Rectal smooth muscle tissue (tissue), 1 donor: ENCODE measurements at regions not wholly inside any gene's neighbourhood (a gene's known extent, or its start where the extent isn't known, plus 50 kb on each side); places are given as distances from the start of the nearest gene placed in this dataset.

Experiments used
- H3K27ac ChIP-seq: one replicate; pipeline ENCODE4 v1.7.0; 2013; ENCODE audit warnings: low read depth, low read length, inconsistent platforms
- H3K27me3 ChIP-seq: one replicate; pipeline ENCODE4 v1.7.0; 2013; ENCODE audit warnings: low read length; ENCODE audit not compliant: control insufficient read depth, insufficient read depth
- H3K36me3 ChIP-seq: one replicate; pipeline ENCODE4 v1.7.0; 2013; ENCODE audit warnings: low read length; ENCODE audit not compliant: control insufficient read depth, insufficient read depth
- H3K4me1 ChIP-seq: one replicate; pipeline ENCODE4 v1.7.0; 2013; ENCODE audit warnings: low read length; ENCODE audit not compliant: control insufficient read depth, insufficient read depth
- H3K4me3 ChIP-seq: one replicate; pipeline ENCODE4 v1.7.0; 2013; ENCODE audit warnings: low read length
- H3K9ac ChIP-seq: one replicate; pipeline ENCODE4 v1.7.0; 2013; ENCODE audit warnings: low read length

DNA sequence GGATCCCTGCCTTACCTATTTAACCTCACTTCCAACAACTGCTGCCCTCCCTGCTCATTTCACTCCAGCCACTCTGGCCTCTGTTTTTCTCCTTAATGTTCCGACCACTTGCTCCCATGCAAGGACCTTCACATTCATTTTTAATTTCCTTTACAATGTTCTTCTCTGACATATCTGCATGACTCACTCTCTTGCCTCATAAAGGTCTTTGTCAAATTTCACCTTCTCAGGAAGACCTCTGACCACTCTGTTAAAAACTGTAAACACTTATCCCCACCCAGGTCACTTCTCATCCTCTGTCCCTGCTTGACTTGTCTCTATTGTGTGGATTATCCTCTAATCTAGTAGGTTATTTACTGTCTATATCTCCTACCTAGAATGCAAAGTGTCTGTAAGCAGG is 751.2 kb downstream of the BRINP1 start:
- Histone ChIP-seq H3K9ac (no peak overlapping the region), H3K27ac (no peak overlapping the region)

DNA sequence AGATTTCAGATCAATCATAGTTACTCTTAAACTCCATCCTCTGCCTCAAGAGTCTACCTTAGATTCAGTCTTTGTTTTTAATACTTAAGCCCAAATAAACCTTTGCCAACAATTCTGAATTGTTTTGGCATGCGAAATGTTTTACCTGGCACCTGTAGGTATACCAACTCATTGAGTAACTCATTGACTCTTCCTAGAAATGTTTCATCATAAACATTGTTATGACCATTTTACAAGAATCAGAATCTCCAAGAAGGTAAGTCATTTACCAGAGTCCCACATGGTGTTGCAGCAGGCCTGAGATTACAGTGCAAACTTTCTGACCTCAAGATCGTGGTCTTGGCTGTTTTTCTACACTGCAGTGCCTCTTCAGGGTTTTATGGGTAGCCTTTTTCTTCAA is 750.4 kb downstream of the BRINP1 start:
- Histone ChIP-seq H3K27ac (no peak overlapping the region), H3K36me3 (no peaks in the 10 kb centered on the region), H3K9ac (no peak overlapping the region), H3K27me3 (no peaks in the 10 kb centered on the region), H3K4me3 (no peak overlapping the region), H3K4me1 (peaks cover 5% of the 10 kb centered on the region)

More for the DNA sequence above, 751.2 kb downstream of the BRINP1 start:
- Histone ChIP-seq H3K27me3 (no peaks in the 10 kb centered on the region), H3K36me3 (no peaks in the 10 kb centered on the region), H3K4me1 (peaks cover 5% of the 10 kb centered on the region), H3K4me3 (no peak overlapping the region)

DNA sequence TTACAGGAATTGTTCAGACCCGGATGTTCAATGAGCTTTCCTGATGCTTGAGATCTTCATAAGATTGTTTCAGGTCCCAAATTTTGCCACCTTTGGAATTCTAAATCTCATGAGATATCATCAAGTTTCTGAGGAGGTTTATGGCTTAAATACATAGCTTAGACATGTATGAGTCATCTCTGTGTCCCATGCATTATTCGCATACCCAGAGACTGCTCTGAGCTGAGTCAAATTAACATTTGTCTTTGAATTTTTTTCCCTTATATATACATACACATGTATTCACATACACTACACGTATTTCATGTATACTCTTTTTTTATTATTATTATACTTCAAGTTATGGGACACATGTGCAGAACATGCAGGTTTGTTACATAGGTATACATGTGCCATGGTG is 744.6 kb downstream of the BRINP1 start:
- H3K4me3 ChIP-seq = no peak overlapping the region
- H3K9ac ChIP-seq = no peak overlapping the region
- H3K4me1 ChIP-seq = no peaks in the 10 kb centered on the region
- H3K27me3 ChIP-seq = no peaks in the 10 kb centered on the region
- H3K27ac ChIP-seq = no peak overlapping the region
- no peaks in the 10 kb centered on the region for H3K36me3 ChIP-seq

DNA sequence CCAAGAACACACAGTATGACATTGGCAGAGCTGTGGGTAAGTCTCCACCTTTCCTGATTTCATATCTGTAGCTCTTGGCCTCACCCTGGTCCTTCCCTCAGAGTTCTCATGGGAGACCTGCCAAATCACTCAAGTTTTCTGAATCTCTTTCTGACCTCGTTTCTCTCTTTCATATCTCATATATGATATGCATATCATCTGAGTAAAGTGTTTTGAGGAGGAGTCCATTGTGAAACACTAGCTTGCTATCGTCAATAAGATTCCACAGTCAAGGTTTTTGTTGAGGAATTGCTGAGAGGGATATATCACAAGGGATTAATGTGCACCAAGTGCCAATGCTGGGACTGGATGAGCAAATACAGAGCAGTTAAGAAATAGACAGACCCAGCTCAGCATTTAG is 739.2 kb downstream of the BRINP1 start:
- no peaks in the 10 kb centered on the region for H3K27me3 ChIP-seq
- H3K27ac ChIP-seq = no peak overlapping the region
- no peaks in the 10 kb centered on the region for H3K4me1 ChIP-seq
- H3K4me3 ChIP-seq = no peak overlapping the region
- H3K36me3 ChIP-seq = no peaks in the 10 kb centered on the region
- H3K9ac ChIP-seq = no peak overlapping the region

GRCh38 chr9:118630931-118631595 is 738.2 kb downstream of the BRINP1 start:
- Histone ChIP-seq H3K4me1 (no peaks in the 10 kb centered on the region), H3K9ac (no peak overlapping the region), H3K4me3 (no peak overlapping the region), H3K27ac (no peak overlapping the region), H3K36me3 (no peaks in the 10 kb centered on the region), H3K27me3 (no peaks in the 10 kb centered on the region)

GRCh38 chr9:118631956-118632355 is 737.3 kb downstream of the BRINP1 start:
- Histone ChIP-seq H3K9ac (no peak overlapping the region), H3K27me3 (no peaks in the 10 kb centered on the region), H3K27ac (no peak overlapping the region), H3K4me1 (no peaks in the 10 kb centered on the region), H3K4me3 (no peak overlapping the region), H3K36me3 (no peaks in the 10 kb centered on the region)

DNA sequence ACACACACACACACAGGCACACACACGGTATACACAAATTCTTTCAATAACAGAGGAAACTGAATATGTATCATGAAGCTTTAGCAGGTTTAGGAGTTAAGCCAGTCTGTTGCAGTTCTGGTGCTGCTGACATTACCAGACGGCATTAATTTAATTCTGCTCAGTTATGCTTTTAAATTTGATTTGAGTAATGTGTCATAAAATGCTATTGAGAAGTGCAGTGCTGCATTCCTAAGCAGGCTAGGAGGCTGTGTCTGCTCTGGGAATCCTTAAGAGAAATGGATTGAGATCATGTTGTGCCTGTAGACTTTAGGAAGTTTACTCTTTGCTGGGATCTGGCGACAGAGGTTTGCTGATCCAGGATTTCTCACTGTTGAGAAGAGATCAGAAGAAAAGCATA is 733.8 kb downstream of the BRINP1 start:
- Histone ChIP-seq H3K9ac (no peak overlapping the region), H3K27ac (no peak overlapping the region), H3K27me3 (no peaks in the 10 kb centered on the region), H3K36me3 (no peaks in the 10 kb centered on the region), H3K4me1 (no peaks in the 10 kb centered on the region), H3K4me3 (no peak overlapping the region)

- no peak overlapping the region for H3K27ac ChIP-seq
- no peak overlapping the region for H3K4me3 ChIP-seq
- no peaks in the 10 kb centered on the region for H3K27me3 ChIP-seq
- no peaks in the 10 kb centered on the region for H3K36me3 ChIP-seq
- H3K9ac ChIP-seq = no peak overlapping the region
- no peaks in the 10 kb centered on the region for H3K4me1 ChIP-seq
These were observed 731.6 kb downstream of the BRINP1 start for GRCh38 chr9:118637681-118638080.

DNA sequence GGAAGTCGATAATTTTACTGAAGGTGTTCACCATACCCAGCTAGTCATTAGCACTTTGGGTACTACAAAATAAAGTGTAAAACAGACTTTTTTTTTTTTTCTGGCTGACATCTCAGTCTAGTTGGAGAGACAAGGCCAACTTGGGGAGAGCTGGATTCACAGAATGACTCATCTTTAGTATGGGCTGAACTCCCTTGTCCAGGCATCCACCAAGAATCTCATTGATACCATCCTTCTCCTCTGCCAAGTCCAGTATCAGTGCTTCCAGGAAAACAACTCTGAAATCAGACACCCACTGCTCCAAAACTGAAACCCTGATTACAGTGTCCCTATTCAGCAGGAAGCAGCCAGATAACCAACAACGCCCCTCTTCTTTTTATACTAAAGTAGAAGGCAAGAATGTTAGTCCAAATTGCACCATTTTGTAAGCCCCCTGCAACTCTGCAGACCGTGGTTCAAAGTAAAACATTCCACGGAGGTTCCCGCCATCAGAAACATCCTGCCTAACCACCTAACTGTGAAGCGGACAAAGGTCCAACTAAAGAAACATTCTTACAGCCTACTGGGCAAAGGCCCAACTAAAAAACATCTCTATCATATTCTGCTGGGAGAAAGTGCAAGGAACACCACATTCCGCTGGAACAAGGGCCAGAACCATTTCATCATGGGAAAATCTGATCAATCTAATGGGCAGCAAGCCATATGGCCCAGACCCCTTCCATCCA is 728.2 kb downstream of the BRINP1 start:
- no peaks in the 10 kb centered on the region for H3K27me3 ChIP-seq
- H3K9ac ChIP-seq = no peak overlapping the region
- no peak overlapping the region for H3K27ac ChIP-seq
- H3K4me3 ChIP-seq = no peak overlapping the region
- H3K36me3 ChIP-seq = no peaks in the 10 kb centered on the region
- H3K4me1 ChIP-seq = no peaks in the 10 kb centered on the region

GRCh38 chr9:118643118-118643517 is 726.1 kb downstream of the BRINP1 start:
- no peaks in the 10 kb centered on the region for H3K27me3 ChIP-seq

DNA sequence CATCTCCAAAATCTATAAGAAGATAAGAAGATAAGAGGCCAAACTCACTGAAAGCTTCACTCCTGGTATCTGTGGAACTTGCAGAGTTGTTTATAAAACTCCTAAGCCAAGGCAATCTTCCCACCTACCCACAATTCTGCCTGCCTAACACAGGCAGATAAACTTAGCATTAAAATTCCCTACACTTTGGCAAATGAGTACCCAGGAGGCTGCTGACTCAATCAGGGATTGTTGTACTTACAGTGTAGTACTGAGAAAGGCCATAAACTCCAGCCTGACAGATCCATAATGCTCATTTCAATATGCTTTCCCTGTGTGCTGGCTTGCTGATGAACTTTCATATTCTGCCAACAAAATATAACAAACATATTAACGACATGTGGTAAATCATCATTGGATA is 725.2 kb downstream of the BRINP1 start:
- H3K27me3 ChIP-seq = no peaks in the 10 kb centered on the region
- H3K27ac ChIP-seq = no peak overlapping the region
- H3K4me3 ChIP-seq = no peak overlapping the region
- H3K4me1 ChIP-seq = no peaks in the 10 kb centered on the region
- no peak overlapping the region for H3K9ac ChIP-seq
- no peaks in the 10 kb centered on the region for H3K36me3 ChIP-seq

More at GRCh38 chr9:118643118-118643517, 726.1 kb downstream of the BRINP1 start:
- Histone ChIP-seq H3K9ac (no peak overlapping the region), H3K27ac (no peak overlapping the region), H3K4me3 (no peak overlapping the region), H3K4me1 (no peaks in the 10 kb centered on the region), H3K36me3 (no peaks in the 10 kb centered on the region)

DNA sequence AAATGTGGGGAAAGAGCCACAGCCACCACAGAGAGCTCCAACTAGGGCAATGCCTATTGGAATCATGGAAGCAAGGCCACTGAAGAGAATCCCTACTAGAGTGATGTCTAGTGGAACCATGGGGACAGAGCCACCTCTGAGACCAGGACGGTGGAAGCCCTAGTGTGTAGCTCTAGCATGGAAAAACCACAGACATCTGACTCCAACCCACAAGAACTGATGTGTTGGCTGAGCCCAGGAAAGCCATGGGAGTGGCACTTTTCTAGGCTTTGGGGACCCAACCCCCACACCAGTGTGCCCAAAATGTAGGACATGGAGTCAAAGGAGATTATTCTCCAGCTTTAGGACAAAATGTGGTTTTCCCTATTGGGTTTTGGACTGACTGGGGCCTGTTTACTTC is 721.9 kb downstream of the BRINP1 start:
- no peaks in the 10 kb centered on the region for H3K36me3 ChIP-seq
- H3K4me1 ChIP-seq = no peaks in the 10 kb centered on the region
- H3K9ac ChIP-seq = no peak overlapping the region
- no peaks in the 10 kb centered on the region for H3K27me3 ChIP-seq
- no peak overlapping the region for H3K4me3 ChIP-seq
- no peak overlapping the region for H3K27ac ChIP-seq

- Histone ChIP-seq H3K36me3 (no peaks in the 10 kb centered on the region), H3K4me1 (no peaks in the 10 kb centered on the region), H3K9ac (no peak overlapping the region)
These were observed 718.8 kb downstream of the BRINP1 start for GRCh38 chr9:118650417-118650816.

More at GRCh38 chr9:118650417-118650816, 718.8 kb downstream of the BRINP1 start:
- Histone ChIP-seq H3K27ac (no peak overlapping the region), H3K4me3 (no peak overlapping the region), H3K27me3 (no peaks in the 10 kb centered on the region)
